GM20000 (cell line): ENCODE measurements at regions not wholly inside any gene's neighbourhood (a gene's known extent, or its start where the extent isn't known, plus 50 kb on each side); places are given as distances from the start of the nearest gene placed in this dataset.

Experiments used
- DNase-seq: peaks from one replicate; pipeline ENCODE4 v3.0.0; 2012; ENCODE audit warnings: low spot score
- TF ChIP-seq, protein P1 (sequence below): IDR thresholded peaks from 2 replicates; pipeline ENCODE4 v1.5.1; 2012; ENCODE audit warnings: mild to moderate bottlenecking, control low read depth; ENCODE audit errors: extremely low read depth, missing control alignments

- no peak for DNase-seq
- TF ChIP-seq, protein P1, sequence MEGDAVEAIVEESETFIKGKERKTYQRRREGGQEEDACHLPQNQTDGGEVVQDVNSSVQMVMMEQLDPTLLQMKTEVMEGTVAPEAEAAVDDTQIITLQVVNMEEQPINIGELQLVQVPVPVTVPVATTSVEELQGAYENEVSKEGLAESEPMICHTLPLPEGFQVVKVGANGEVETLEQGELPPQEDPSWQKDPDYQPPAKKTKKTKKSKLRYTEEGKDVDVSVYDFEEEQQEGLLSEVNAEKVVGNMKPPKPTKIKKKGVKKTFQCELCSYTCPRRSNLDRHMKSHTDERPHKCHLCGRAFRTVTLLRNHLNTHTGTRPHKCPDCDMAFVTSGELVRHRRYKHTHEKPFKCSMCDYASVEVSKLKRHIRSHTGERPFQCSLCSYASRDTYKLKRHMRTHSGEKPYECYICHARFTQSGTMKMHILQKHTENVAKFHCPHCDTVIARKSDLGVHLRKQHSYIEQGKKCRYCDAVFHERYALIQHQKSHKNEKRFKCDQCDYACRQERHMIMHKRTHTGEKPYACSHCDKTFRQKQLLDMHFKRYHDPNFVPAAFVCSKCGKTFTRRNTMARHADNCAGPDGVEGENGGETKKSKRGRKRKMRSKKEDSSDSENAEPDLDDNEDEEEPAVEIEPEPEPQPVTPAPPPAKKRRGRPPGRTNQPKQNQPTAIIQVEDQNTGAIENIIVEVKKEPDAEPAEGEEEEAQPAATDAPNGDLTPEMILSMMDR = no peak
Observed at GRCh38 chr20:11432407-11432806, 485.3 kb upstream of the BTBD3 start.

DNA sequence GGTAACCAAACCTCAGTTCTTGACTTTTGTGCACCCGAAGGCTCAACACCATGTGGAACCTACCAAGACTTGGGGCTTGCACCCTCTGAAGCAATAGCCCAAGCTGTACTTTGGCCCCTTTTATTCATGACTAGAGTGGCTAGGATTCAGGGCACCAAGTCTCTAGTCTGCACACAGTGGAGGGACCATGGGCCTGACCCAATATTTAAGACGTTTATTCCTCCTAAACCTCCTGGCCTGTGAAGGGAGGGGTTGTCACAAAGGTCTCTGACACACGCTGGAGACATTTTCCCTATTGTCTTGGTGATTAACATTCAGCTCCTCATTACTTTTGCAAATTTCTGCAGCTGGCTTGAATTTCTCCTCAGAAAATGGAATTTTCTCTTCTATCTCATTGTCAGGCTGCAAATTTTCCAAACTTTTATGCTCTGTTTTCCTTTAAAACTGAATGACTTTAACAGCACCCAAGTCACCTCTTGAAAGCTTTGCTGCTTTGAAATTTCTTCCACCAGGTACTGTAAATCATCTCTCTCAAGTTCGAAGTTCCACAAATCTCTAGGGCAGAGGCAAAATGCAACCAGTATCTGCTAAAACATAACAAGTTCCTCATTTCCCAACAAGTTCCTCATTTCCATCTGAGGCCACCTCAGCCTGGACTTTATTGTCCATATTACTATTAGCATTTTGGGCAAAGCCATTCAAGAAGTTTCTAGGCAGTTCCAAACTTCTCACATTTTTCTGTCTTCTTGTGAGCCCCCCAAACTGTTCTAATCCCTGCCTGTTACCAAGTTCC, 481.4 kb upstream of the BTBD3 start:
- TF ChIP-seq, protein P1 = no peak
- no peak for DNase-seq

DNA sequence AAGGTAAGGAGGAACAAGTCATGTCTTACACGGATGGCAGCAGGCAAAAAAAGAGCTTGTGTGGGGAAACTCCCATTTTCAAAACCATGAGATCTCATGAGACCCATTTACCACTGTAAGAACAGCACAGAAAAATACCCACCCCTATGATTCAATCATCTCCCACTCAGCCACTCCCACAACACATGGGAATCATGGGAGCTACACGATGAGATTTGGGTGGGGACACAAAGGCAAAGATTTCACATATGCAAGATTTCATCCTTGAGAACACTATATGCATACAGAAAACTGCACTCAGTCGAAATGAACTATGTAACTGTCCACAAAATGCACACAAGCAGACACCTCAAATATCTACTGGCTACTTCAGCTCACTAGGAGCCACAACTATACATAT, 480.6 kb upstream of the BTBD3 start:
- TF ChIP-seq, protein P1 = no peak

GRCh38 chr20:11437611-11438380, 479.9 kb upstream of the BTBD3 start:
- TF ChIP-seq, protein P1 = no peak
- DNase-seq = no peak

More for the DNA sequence above, 480.6 kb upstream of the BTBD3 start:
- no peak for DNase-seq

DNA sequence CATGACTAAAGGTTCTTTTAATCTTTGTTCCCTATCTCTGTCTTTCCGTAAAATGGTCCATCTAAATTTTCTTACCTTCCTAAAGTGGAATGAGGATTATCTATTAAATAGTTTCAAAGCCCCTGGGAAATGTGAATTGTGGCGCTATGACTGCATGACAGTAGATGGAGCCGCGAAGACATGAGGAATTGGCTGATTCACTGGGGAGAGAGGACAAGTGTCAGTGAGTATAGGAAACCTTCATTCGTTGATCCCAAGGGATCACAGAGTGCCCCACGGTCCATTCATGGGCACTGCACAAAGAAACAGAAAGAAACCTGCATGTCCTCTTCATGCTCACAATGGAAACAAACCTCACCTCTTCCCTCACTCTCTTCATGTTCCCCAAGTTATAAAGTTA, 479.3 kb upstream of the BTBD3 start:
- no peak for DNase-seq
- TF ChIP-seq, protein P1 = no peak

GRCh38 chr20:11443382-11444119, 474.1 kb upstream of the BTBD3 start:
- no peak for DNase-seq
- TF ChIP-seq, protein P1 = no peak

DNA sequence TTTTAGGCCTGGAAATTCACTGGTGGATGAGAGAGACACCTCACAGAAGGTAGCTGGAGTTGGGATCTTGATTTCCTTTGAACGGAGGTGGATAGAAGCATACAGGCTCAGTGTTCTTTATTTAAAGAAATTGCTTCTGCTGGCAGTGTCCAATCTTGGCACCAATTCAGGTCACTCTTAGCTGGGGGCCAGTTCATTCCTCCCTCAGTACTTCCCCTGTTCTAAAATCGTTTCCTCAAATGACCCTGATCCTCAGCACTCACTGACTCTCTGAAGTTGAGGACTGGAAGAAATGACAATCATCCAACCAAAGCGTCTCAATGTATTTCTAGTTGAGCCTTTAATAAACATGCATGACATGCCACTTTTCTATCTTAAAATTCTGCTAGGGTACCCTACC, 472.5 kb upstream of the BTBD3 start:
- DNase-seq = no peak
- TF ChIP-seq, protein P1 = no peak
